Chondrocyte (in vitro differentiated cells): ENCODE measurements at regions not wholly inside any gene's neighbourhood (a gene's known extent, or its start where the extent isn't known, plus 50 kb on each side); places are given as distances from the start of the nearest gene placed in this dataset.

Experiments used
- DNase-seq: peaks from one replicate; pipeline ENCODE4 v3.0.0; 2021; ENCODE audit warnings: mixed read lengths, low spot score
- H3K27ac Mint-ChIP-seq: one replicate; pipeline ENCODE4 v1.8.0; 2021; ENCODE audit warnings: mild to moderate bottlenecking, moderate library complexity, mixed read lengths; ENCODE audit not compliant: unreplicated experiment
- H3K27me3 Mint-ChIP-seq: 2 replicates; pipeline ENCODE4 v1.8.0; 2021; ENCODE audit warnings: low read depth, mixed read lengths
- H3K36me3 Mint-ChIP-seq: 2 replicates; pipeline ENCODE4 v1.8.0; 2021; ENCODE audit warnings: low read depth, mixed read lengths
- H3K4me1 Mint-ChIP-seq: 2 replicates; pipeline ENCODE4 v1.8.0; 2021; ENCODE audit warnings: low read depth, mild to moderate bottlenecking, mixed read lengths
- H3K4me3 Mint-ChIP-seq: one replicate; pipeline ENCODE4 v1.8.0; 2021; ENCODE audit warnings: mild to moderate bottlenecking, moderate library complexity, mixed read lengths; ENCODE audit not compliant: unreplicated experiment
- H3K9me3 Mint-ChIP-seq: 2 replicates; pipeline ENCODE4 v1.8.0; 2021; ENCODE audit warnings: low read depth, mixed read lengths
- TF ChIP-seq, protein P1 (sequence below): fragments of 200-600 bp; sonication (generic); IDR thresholded peaks from 2 replicates; pipeline ENCODE4 v1.5.0; 2021; ENCODE audit warnings: antibody characterized with exemption, mild to moderate bottlenecking, moderate library complexity

- no peak for DNase-seq
- Mint-ChIP-seq H3K4me1 (peaks cover 4% of the 10 kb centered on the region), H3K4me3 (no peak overlapping the region), H3K27ac (no peak overlapping the region), H3K9me3 (peaks cover 5% of the 10 kb centered on the region), H3K36me3 (no peaks in the 10 kb centered on the region), H3K27me3 (no peaks in the 10 kb centered on the region)
- TF ChIP-seq, protein P1, sequence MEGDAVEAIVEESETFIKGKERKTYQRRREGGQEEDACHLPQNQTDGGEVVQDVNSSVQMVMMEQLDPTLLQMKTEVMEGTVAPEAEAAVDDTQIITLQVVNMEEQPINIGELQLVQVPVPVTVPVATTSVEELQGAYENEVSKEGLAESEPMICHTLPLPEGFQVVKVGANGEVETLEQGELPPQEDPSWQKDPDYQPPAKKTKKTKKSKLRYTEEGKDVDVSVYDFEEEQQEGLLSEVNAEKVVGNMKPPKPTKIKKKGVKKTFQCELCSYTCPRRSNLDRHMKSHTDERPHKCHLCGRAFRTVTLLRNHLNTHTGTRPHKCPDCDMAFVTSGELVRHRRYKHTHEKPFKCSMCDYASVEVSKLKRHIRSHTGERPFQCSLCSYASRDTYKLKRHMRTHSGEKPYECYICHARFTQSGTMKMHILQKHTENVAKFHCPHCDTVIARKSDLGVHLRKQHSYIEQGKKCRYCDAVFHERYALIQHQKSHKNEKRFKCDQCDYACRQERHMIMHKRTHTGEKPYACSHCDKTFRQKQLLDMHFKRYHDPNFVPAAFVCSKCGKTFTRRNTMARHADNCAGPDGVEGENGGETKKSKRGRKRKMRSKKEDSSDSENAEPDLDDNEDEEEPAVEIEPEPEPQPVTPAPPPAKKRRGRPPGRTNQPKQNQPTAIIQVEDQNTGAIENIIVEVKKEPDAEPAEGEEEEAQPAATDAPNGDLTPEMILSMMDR, result no peak
Measured at GRCh38 chr13:90701264-90701663, 646.2 kb upstream of the MIR17HG start.

GRCh38 chr13:90702050-90702449 is 645.4 kb upstream of the MIR17HG start:
- Mint-ChIP-seq H3K4me3 (no peak overlapping the region), H3K9me3 (peaks cover 5% of the 10 kb centered on the region), H3K27ac (no peak overlapping the region), H3K4me1 (peaks cover 3% of the 10 kb centered on the region), H3K36me3 (no peaks in the 10 kb centered on the region), H3K27me3 (no peaks in the 10 kb centered on the region)
- TF ChIP-seq, protein P1, result no peak
- no peak for DNase-seq

- no peaks in the 10 kb centered on the region for H3K4me1 Mint-ChIP-seq
- H3K27ac Mint-ChIP-seq, result no peak overlapping the region
- no peaks in the 10 kb centered on the region for H3K36me3 Mint-ChIP-seq
- H3K27me3 Mint-ChIP-seq, result no peaks in the 10 kb centered on the region
- peaks cover 10% of the 10 kb centered on the region for H3K9me3 Mint-ChIP-seq
- no peak for DNase-seq
- no peak overlapping the region for H3K4me3 Mint-ChIP-seq
- TF ChIP-seq, protein P1, result no peak
Measured at GRCh38 chr13:90706631-90707030, 640.9 kb upstream of the MIR17HG start.

DNA sequence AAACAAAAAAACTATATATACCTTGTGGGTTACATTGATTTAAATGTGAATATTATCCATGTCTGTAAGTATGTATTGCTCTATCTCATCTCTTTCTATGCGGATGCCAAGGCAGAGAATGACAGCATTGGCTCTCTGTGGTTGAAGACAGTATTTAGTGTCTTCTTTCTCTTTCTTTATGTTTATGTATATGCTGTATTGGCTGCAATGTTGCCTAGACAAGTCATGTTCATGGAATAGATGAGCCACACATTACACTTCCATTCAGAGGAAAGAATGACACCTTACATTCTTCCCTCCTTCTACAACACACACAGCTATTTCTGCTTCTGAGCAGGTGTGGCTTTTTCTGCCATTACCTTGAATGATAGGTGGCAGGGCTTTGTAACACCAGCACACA is 639.4 kb upstream of the MIR17HG start:
- no peaks in the 10 kb centered on the region for H3K4me1 Mint-ChIP-seq
- H3K36me3 Mint-ChIP-seq, result no peaks in the 10 kb centered on the region
- no peak overlapping the region for H3K27ac Mint-ChIP-seq
- TF ChIP-seq, protein P1, result no peak
- DNase-seq, result no peak
- peaks cover 8% of the 10 kb centered on the region for H3K9me3 Mint-ChIP-seq
- no peak overlapping the region for H3K4me3 Mint-ChIP-seq
- H3K27me3 Mint-ChIP-seq, result no peaks in the 10 kb centered on the region

GRCh38 chr13:90709319-90709718 is 638.2 kb upstream of the MIR17HG start:
- peaks cover 8% of the 10 kb centered on the region for H3K9me3 Mint-ChIP-seq
- H3K4me3 Mint-ChIP-seq, result no peak overlapping the region
- no peak overlapping the region for H3K27ac Mint-ChIP-seq
- TF ChIP-seq, protein P1, result no peak
- DNase-seq, result no peak
- no peaks in the 10 kb centered on the region for H3K27me3 Mint-ChIP-seq
- H3K4me1 Mint-ChIP-seq, result no peaks in the 10 kb centered on the region
- no peaks in the 10 kb centered on the region for H3K36me3 Mint-ChIP-seq
